Cardiac muscle cell (in vitro differentiated cells and primary cell): ENCODE measurements at regions not wholly inside any gene's neighbourhood (a gene's known extent, or its start where the extent isn't known, plus 50 kb on each side); places are given as distances from the start of the nearest gene placed in this dataset.

Source experiments
- DNase-seq, 2 donors: peaks; one replicate each; pipeline versions ENCODE4 v3.0.0 to v3.0.0-alpha.2; 2010 to 2017; ENCODE audit warnings: low read depth in 1 of 2, low spot score in 1 of 2
- H3K27ac ChIP-seq: fragments of 200-600 bp; sonication (generic); 2 replicates; pipeline ENCODE4 v1.5.1; 2016
- H3K27me3 ChIP-seq: fragments of 200-600 bp; sonication (generic); 2 replicates; pipeline ENCODE4 v1.6.0; 2016; ENCODE audit warnings: control low read depth
- H3K36me3 ChIP-seq: fragments of 200-600 bp; sonication (generic); 2 replicates; pipeline ENCODE4 v1.5.1; 2016; ENCODE audit warnings: control low read depth
- H3K4me1 ChIP-seq: fragments of 200-600 bp; sonication (generic); 2 replicates; pipeline ENCODE4 v1.8.1; 2017; ENCODE audit warnings: low read depth, mild to moderate bottlenecking, mixed run types
- H3K4me3 ChIP-seq: fragments of 200-600 bp; sonication (generic); 2 replicates; pipeline ENCODE4 v1.5.1; 2016; ENCODE audit warnings: mild to moderate bottlenecking
- H3K9me3 ChIP-seq: fragments of 200-600 bp; sonication (generic); 2 replicates; pipeline ENCODE4 v1.5.1; 2017; ENCODE audit warnings: low read depth, mild to moderate bottlenecking, control low read depth
- TF ChIP-seq, protein P1 (sequence below): IDR thresholded peaks from 2 replicates; pipeline ENCODE4 v1.5.1; 2012; ENCODE audit warnings: low read depth, mild to moderate bottlenecking, low read length

DNA sequence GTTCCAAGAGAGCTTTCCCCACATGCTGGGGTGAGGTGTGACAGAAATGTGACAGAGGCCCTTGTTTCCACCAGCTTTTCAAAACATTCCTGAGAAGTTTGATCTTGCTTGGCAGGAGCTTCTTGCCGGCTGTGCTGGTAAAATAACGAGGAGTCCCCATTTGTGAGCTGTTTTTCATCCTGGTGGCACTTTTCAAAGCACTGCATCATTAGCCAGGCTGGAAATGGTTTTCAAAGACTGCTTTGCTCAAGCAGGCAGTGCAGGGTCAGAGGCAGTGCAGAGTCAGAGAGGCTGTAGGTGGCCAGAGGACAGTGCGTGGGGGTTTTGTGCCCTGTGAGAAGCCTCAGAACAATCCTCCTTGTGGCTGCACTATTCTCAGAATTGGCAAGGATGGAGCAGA, 75.8 kb upstream of the KCNA3 start:
- Histone ChIP-seq H3K4me3 (no peak overlapping the region), H3K4me1 (peaks cover 5% of the 10 kb centered on the region), H3K36me3 (no peaks in the 10 kb centered on the region), H3K27ac (no peak overlapping the region), H3K9me3 (no peaks in the 10 kb centered on the region), H3K27me3 (no peaks in the 10 kb centered on the region)
- TF ChIP-seq, protein P1, sequence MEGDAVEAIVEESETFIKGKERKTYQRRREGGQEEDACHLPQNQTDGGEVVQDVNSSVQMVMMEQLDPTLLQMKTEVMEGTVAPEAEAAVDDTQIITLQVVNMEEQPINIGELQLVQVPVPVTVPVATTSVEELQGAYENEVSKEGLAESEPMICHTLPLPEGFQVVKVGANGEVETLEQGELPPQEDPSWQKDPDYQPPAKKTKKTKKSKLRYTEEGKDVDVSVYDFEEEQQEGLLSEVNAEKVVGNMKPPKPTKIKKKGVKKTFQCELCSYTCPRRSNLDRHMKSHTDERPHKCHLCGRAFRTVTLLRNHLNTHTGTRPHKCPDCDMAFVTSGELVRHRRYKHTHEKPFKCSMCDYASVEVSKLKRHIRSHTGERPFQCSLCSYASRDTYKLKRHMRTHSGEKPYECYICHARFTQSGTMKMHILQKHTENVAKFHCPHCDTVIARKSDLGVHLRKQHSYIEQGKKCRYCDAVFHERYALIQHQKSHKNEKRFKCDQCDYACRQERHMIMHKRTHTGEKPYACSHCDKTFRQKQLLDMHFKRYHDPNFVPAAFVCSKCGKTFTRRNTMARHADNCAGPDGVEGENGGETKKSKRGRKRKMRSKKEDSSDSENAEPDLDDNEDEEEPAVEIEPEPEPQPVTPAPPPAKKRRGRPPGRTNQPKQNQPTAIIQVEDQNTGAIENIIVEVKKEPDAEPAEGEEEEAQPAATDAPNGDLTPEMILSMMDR, result no peak
- DNase-seq, result no peak

DNA sequence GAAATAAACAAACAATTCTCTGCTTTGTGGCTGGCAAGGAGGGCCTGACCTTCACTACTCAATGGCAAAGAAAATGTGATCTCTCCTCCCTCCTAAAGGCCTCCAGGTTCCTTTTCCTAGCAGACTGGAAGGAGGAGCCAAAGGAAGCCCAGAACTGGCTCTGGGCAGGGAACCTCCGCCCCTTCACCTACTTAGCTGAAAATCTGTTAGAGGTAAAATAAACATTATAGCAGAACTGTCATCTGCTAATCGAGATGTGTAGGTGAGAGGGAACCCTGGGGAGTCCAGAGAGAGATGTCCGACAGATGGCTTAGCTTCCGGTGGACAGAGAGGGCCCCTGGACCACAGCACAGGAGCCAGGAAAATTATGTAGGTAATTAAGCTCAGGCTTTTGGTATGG, 75.2 kb upstream of the KCNA3 start:
- no peak overlapping the region for H3K4me3 ChIP-seq
- peaks cover 5% of the 10 kb centered on the region for H3K4me1 ChIP-seq
- no peak overlapping the region for H3K27ac ChIP-seq
- no peaks in the 10 kb centered on the region for H3K27me3 ChIP-seq
- TF ChIP-seq, protein P1, result no peak
- no peak for DNase-seq
- no peaks in the 10 kb centered on the region for H3K36me3 ChIP-seq
- no peaks in the 10 kb centered on the region for H3K9me3 ChIP-seq

DNA sequence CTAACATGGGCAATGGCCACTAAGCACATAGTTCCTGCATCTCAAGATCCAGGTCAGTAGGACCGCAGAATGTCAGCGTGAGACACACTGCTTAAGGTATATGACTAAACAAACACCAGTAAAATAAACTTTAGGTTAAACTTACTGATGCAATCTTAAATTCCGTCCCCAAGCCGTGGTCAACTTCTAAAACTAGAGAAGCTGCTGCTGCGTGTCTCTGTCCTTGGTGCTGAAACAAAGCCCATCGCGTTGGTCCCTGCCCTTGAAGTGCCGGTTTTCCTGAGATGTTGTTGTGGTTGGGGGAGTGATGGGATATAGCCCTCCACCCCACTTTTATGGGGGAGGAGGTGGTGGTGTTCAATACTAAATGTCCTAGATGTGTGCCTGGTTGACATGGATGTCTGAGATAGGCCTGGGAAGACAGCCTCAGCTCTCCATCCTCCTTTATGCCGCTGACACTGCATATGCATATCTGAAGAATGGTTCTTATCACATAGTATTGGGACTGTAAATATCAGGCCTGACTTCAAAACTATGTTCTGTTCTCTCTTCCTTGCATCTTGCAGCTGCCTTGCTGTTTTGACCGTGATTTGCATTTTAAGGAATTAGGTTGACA, 72.0 kb upstream of the KCNA3 start:
- Histone ChIP-seq H3K36me3 (no peaks in the 10 kb centered on the region), H3K27ac (no peak overlapping the region), H3K4me1 (peaks cover 5% of the 10 kb centered on the region), H3K27me3 (peaks cover 3% of the 10 kb centered on the region), H3K9me3 (no peaks in the 10 kb centered on the region), H3K4me3 (no peak overlapping the region)
- TF ChIP-seq, protein P1, result no peak
- peak; percentile 72 to 88 for DNase-seq

DNA sequence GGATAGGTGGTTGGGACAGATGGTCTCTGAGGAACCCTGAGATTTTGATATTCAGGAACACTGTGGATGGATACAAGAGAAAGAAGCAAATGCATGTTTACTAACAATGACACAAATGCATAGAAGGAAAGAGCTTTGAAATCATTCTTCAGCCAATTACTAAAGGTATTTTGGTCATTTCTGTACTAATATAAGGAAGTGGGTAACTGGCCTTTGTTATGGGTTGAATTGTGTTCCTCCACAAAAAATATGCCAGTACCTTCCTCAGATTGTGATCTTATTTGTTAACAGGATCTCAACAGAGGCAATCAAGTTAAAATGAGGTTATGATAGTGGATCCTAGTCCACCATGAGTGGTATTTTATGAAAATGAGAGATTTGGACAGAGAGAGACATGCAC, 68.7 kb upstream of the KCNA3 start:
- H3K27me3 ChIP-seq, result peaks cover 3% of the 10 kb centered on the region

DNA sequence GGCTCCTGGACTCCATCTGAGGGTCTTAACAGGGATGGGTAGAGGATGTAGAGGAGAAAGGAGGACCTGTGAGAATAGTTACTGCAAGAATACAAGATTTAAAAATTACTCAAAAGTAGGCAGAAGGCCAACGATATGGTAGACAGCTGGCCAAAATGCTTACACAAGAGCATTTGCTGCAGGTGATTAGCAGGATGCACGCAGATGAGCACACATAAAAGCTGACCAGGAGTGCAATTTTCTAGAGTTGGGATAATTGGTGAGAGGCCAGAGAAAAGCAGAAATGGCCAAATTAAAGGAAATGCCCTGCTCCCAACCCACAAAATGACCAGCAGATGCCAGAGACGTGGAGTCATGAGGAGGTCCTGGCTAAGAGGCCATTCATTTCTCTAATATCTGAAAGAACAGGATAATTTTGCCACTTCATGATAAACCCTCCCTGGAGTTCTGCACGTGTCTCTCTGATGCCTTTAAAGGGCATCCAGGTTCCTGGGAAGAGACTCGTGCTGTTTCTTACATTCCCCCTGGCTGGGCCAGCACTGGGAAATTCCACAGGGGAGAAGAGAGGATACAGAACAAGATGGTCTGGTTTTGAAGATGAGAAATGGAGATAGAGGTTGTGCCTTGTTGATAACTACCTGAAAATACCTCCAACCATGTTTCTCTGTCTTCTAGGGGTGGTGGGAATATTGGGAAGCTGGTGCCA, 62.3 kb upstream of the KCNA3 start:
- H3K27ac ChIP-seq, result no peak overlapping the region
- TF ChIP-seq, protein P1, result no peak
- peaks cover under 1% of the 10 kb centered on the region for H3K27me3 ChIP-seq
- no peak overlapping the region for H3K4me3 ChIP-seq
- H3K36me3 ChIP-seq, result no peaks in the 10 kb centered on the region
- no peaks in the 10 kb centered on the region for H3K4me1 ChIP-seq
- DNase-seq, result no peak
- no peaks in the 10 kb centered on the region for H3K9me3 ChIP-seq

More for the DNA sequence above, 68.7 kb upstream of the KCNA3 start:
- no peak overlapping the region for H3K4me3 ChIP-seq
- TF ChIP-seq, protein P1, result no peak
- no peak overlapping the region for H3K27ac ChIP-seq
- H3K36me3 ChIP-seq, result no peaks in the 10 kb centered on the region
- no peak for DNase-seq
- H3K4me1 ChIP-seq, result no peaks in the 10 kb centered on the region
- no peaks in the 10 kb centered on the region for H3K9me3 ChIP-seq
